Kidney capillary endothelial cell (primary cell): ENCODE measurements at regions not wholly inside any gene's neighbourhood (a gene's known extent, or its start where the extent isn't known, plus 50 kb on each side); places are given as distances from the start of the nearest gene placed in this dataset.
"Not testable (repeated sequence)": the region's sequence is repeated elsewhere in the genome, so short reads cannot be mapped to it uniquely, and the experiment has no call there.

Source experiments
- DNase-seq: peaks from one replicate; pipeline ENCODE4 v3.0.0-alpha.2; 2018; ENCODE audit warnings: low spot score

DNA sequence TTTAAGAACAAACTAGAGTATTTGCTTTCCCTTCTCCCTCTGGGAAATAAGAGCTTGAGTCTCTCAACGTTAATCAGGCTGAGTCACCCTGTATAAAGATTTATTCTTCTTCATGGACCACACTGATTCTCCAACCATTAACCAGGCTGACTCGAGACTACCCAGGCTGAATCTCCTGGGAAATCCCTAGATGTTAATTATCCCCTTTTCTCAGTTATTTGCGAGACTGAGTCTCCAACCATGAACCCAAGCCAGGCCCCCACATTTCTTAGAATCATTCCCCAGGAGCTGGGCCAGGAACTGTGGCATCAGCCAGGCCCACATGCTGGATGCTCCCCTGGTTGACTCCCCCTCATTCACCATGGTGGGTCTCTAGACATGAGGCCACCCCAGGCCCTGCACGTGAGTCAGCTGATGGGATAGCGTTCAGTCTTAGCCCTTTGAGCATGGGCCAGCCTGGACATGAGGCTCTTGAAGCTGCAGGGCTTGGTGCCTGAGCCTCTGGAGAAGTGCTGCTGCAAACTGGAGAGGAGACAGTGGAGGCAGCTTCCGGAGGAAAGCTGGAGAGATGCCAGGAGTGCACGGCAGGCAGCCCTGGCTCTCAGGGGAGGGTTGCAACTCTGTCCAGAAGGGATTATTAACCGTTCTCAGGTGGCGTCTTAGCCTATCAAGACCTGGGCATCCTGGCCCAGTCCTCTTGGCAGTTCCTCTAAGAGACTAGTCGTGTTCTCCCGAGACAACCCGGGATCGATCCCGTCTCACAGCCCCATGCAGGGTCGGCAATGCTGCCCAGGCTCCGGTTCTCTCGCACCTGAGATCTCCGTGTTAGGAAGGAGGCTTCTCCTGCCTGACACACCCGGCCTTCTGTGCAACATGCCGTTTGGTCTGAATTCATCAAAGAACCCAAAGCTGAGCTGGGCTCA, 296.6 kb downstream of the ADGRD1 start:
- no peak for DNase-seq

DNA sequence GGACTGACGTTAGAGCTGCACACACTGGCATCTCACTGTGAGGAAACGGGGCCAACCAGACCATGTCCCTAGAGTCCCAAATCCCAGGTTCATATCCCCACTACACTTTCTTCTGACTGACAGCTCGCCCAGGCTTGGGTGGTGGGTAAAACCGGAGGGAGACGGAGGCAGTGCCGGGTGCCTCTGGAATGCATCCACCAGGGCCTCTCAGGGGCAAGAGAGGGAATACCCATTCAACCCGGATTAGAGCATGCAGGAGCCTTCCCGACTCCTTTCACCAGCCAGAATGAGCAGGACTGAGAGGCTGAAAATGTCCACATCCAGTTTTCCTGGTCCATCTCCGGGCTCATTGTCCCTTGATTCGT, 297.2 kb downstream of the ADGRD1 start:
- DNase-seq, result no peak

DNA sequence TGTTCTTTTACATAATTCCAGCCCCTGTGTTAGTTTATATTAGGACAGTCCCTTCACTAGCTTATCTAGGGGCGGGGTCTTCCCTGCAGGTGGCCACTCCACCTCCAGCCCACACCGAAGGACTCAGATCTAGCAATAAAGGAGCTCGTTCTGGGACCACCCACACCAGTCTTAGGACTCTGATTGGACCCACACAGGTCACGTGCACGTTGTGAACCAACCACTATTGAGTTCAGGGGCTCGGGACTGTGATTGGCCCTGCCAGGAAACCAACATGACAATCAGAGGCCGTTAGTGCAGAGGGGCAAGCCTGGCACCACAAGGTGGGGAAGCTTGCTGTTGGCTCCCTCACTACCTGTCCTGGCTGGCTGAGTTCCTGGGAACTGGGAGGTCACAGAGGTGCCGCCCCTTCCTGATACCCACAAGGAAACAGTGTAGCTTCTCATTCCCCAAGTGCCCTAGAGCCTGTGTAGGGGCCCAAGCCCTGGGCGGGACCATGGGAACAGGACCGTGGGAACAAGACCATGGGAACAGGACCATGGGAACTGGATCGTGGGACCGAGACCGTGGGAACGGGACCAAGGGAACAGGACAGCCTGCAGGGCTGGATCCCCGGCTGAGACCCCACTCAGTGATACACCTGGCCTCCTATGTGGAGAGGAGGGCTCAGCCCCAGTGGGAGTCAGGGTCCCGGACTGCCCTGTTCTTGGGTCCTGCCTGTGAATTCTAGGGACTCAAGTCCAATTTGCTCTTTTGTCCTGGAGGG, 297.8 kb downstream of the ADGRD1 start:
- no peak for DNase-seq

- DNase-seq, result no peak
These were observed 299.8 kb downstream of the ADGRD1 start for GRCh38 chr12:131253376-131254026.

GRCh38 chr12:131254374-131254773, 300.7 kb downstream of the ADGRD1 start:
- DNase-seq, result no peak

- no peak for DNase-seq
These were observed 304.7 kb downstream of the ADGRD1 start for GRCh38 chr12:131258398-131258797.

DNA sequence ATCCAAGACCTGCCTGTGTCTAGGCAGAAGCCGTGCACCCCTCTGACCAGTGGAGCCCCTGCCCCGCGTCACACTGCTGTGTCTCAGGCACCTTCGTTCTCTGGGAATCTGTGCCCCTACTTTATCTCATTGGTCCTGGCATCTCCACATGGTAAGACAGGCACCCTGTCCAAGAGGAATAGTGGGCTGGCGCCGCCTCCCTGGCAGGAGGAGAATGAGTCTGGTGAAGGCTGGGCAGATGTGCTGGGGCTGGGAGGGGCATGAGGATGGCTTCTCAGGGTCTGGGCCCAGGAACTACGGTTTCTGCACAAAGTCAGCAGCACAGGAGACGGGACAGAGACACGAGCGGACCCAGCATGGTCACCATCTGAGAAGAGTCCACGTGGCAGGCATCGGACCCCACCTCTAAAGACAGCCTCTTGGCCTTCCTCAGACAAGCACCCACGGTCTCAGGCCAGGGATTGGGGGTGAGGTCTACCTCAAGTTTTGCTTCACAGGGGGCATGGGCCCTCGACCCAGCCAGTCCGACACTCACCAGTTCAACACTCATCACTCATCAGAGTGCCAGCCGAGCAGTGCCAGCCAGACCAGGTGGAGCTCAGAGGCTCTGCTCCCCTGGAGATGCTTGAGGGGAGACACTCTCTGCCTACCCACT, 306.7 kb downstream of the ADGRD1 start:
- DNase-seq, result no peak

DNA sequence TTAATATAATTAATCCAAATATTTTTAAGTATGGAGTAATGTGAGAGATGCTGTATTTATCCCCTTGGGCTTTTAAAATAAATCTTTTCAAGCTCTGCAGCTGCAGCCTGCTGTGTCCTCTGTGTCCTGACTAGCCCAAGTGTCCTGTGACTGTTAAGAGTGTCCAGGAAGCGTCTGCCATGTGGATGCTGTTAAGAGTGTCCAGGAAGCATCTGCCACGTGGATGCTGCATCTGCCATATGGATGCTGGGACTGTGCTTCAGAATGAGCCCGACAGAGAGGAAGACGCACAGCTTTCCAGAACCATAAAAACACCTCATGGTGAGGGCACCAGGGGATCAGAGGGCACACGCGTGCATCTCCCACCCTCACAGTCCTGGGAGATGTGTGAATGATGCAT, 307.2 kb downstream of the ADGRD1 start:
- no peak for DNase-seq

DNA sequence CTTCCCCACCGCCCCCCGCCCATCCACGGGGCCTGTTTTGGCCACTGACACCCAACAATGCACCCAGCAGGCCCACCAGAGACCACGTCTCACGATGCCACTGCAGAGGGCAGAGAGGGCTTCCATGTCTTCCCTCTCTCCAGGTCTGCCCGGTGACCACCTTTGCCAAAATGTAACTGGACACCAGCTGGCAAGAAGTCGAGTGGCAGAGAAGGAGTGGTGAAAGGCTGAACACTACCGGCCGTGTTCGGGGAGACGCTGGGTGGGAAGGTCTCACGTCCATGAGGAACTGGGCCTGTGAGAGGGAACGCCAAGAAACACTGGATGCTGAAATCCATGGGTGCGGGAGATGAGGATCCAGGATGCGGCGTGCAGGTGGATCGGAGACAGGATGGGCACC, 308.2 kb downstream of the ADGRD1 start:
- DNase-seq, result no peak

GRCh38 chr12:131263626-131264025, 309.9 kb downstream of the ADGRD1 start:
- DNase-seq, result no peak

DNA sequence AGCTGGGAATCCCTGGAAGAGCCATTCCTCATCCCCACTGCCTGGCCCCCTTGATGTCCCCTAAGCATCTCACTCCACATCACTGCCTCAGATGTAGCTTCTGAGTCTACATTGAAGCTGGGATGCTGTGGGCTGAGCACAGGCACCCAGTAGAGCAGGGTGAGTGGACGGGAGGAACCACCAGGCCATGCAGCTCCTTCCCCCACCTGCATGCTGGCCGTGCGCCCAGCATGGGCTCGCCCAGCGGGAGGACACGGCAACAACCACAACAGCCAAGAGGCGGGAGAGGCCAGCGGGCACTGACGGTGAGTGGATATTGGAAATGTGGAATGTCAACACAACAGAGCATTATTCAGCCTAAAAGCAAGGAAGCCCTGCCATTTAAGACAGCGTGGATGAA, 310.9 kb downstream of the ADGRD1 start:
- no peak for DNase-seq

DNA sequence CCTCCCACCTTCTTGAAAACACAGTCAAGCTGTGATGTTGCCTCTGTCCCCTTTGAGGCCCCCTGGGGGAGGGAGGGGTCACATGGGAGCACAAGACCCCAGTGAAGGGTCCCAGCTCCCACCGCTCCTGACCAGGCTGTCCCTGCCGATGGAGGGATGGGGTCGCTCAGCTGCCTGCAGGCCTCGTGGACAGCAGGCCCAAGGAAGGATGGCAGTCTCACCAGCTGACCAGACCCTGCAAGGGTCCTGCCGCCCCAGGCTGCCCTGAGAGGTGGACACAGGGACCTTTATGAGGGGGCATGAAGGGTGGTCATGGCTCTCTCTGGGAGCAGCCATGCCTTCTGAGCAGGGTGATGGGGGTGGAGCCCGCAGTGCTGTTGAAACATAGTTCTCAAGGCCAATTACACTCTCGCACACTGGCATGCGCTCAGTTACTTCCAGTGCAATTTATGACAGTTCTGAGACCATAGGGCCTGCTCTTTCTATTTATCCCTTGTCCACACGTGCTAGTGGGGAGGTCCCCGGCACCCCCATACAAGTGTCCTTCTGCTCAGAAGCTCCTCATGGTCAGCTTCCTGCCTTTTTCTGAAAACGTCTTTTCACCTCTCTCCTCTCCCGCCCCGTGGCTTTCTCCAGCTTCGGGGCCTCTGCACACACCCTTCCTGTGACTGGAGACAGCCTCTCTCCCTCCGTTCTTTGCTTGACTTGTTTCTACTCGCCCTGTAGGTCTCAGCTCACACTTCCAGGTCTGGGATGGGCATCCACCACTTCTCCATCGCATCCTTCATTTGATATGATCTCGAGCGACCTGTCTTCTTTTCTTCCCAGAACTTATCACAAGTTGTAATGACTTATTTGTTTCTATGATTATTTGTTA, 313.1 kb downstream of the ADGRD1 start:
- no peak for DNase-seq

DNA sequence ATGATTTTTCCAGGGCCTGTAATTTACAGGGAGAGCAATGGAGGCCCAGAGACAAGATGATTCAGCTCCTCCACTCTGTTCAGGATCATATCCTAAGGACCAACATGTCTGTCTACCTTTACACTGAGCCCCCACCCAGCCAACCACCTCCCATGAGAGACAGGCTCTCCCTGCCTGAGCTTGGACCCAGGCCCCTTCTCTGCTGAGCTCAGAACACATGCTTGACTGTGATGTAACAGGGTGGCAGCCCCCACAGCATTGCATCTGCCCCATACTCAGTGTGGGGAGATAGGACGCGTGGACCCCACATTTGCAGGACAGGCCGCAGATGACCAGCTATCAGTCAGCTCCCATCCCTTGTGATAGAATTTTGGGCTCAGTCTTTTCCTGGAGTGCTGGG, 313.9 kb downstream of the ADGRD1 start:
- no peak for DNase-seq

- DNase-seq, result not testable (repeated sequence)
These were observed 314.4 kb downstream of the ADGRD1 start for GRCh38 chr12:131268123-131268522.

- not testable (repeated sequence) for DNase-seq
These were observed 314.9 kb downstream of the ADGRD1 start for GRCh38 chr12:131268571-131268970.

DNA sequence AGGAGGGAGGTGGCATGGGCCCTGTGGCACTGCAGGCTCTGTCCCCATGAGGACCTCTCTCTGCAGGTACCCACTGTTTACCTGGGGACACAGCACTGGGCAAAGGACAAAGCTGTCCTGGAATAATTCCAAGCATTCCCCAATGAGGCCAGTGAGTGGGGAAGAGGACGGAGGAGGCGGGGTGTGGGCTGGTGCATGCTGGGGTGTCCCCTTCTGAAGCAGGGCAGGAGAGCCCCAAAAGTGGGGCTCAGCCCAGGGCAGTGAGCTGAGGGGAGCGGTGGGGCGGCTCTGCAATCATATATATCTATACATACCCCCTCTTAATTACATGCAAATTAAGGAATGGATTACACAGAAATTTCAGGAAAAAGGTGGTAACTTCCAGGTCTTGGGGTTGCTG, 315.8 kb downstream of the ADGRD1 start:
- no peak for DNase-seq

DNA sequence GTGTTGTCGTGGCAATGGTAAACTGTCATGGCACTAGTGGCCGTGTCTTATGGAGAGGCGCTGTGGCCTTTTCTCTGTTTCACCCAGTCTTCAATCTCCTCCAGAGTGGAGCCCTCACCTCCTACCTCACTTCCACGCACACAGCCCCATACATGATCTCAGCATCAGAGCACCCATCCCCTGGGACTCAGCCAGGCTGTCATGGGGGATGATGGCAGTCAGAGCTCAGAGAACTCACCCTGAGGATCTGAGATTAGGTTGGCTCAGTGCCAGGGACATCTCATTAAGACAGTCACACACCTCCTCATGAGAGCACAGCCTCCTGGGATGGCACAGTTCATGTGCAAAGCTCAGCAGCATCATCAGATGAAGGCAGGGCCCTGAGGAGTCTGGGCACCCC, 316.3 kb downstream of the ADGRD1 start:
- not testable (repeated sequence) for DNase-seq

DNA sequence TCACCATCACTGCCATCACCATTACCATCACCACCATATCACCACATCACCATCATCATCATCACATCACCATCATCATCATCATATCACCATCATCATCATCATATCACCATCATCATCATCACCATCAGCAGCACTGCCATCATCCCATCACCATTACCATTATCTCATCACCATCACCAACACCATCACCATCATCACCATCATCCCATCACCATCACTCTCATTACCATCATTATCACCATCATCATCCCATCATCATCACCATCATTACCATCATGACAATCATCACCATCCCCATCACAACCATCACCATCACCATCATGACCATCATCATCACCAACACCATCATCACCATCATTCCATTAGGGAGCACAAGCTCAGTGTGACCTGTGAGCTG, 318.0 kb downstream of the ADGRD1 start:
- DNase-seq, result no peak

- not testable (repeated sequence) for DNase-seq
These were observed 318.6 kb downstream of the ADGRD1 start for GRCh38 chr12:131272283-131272814.

DNA sequence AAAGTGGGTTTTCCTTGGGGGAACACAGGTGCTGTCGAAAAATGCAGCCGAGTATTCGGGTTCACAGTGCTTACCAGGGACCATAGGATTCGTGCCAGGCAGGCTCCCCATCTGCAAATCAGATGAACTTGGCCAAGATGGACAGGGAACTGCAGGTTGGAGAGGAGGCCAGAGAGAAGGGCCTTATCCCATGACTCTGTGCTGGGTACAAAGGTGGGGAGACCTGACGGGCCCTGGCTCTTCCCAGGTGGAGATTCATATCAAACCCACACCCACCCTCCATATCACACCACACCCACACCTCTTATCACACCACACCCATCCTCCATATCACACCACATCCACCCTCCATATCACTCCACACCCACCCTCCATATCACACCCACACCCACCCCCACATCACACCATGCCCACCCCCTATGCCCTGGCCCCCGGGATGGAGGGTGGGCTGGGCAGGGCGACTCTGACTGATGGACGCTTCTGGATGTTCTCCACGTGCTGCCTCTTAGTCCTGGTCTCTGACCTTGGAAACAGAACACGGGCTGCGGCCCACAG, 319.7 kb downstream of the ADGRD1 start:
- DNase-seq, result no peak

GRCh38 chr12:131274061-131274460, 320.4 kb downstream of the ADGRD1 start:
- DNase-seq, result no peak
